C4-2B (cell line): ENCODE measurements at regions not wholly inside any gene's neighbourhood (a gene's known extent, or its start where the extent isn't known, plus 50 kb on each side); places are given as distances from the start of the nearest gene placed in this dataset.

ENCODE experiments used
- ZFX ChIP-seq: fragments of 450-650 bp; IDR thresholded peaks from 2 replicates; pipeline ENCODE4 v1.6.1; 2017
- TF ChIP-seq, protein P1 (sequence below): fragments of 450-650 bp; conservative IDR thresholded peaks from 2 replicates; pipeline ENCODE4 v1.5.1; 2017; ENCODE audit warnings: mild to moderate bottlenecking

DNA sequence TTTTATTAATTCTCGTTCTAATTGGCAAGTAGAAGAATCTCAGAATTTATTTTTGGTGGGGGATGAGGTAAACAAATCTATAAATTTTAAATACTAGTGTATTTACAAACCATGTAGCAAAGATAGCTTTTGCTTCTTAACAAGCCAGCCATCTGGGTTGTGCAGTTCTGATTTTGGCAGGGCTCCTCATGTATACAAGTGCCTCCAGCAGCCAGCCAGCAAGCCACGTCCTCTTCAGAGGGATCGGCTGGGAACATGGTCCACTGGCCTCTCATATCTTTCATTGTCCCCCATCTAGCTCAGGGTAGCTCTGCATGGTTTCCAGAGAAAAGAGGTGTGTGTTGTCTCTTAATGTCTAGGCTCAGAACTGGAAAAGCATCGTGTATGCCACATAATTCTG is 659.1 kb downstream of the MRPL39 start:
- TF ChIP-seq, protein P1, sequence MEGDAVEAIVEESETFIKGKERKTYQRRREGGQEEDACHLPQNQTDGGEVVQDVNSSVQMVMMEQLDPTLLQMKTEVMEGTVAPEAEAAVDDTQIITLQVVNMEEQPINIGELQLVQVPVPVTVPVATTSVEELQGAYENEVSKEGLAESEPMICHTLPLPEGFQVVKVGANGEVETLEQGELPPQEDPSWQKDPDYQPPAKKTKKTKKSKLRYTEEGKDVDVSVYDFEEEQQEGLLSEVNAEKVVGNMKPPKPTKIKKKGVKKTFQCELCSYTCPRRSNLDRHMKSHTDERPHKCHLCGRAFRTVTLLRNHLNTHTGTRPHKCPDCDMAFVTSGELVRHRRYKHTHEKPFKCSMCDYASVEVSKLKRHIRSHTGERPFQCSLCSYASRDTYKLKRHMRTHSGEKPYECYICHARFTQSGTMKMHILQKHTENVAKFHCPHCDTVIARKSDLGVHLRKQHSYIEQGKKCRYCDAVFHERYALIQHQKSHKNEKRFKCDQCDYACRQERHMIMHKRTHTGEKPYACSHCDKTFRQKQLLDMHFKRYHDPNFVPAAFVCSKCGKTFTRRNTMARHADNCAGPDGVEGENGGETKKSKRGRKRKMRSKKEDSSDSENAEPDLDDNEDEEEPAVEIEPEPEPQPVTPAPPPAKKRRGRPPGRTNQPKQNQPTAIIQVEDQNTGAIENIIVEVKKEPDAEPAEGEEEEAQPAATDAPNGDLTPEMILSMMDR, result no peak
- TF ChIP-seq ZFX, result no peak
